Neural cell (in vitro differentiated cells): ENCODE measurements at regions not wholly inside any gene's neighbourhood (a gene's known extent, or its start where the extent isn't known, plus 50 kb on each side); places are given as distances from the start of the nearest gene placed in this dataset.

Experiments used
- H2AFZ ChIP-seq: fragments of 200-600, 300-800 bp; sonication (generic), shearing (Covaris generic); 2 replicates; pipeline ENCODE4 v1.6.0; 2014; ENCODE audit warnings: low read depth, mild to moderate bottlenecking, antibody characterized with exemption, low read length, moderate library complexity
- H3F3A ChIP-seq: fragments of 200-600 bp; shearing (Covaris generic); 2 replicates; pipeline ENCODE4 v1.6.1; 2016; ENCODE audit warnings: mild to moderate bottlenecking, moderate library complexity, mixed read lengths, antibody characterized with exemption, low read length; ENCODE audit not compliant: insufficient read depth, poor library complexity, severe bottlenecking
- H3K27ac ChIP-seq: fragments of 200-600, 300-800 bp; sonication (generic), shearing (Covaris generic); 2 replicates; pipeline ENCODE4 v1.5.1; 2014; ENCODE audit warnings: mild to moderate bottlenecking, low read length, moderate library complexity
- H3K27me3 ChIP-seq: fragments of 300-800, 200-600 bp; sonication (generic), shearing (Covaris generic); 2 replicates; pipeline ENCODE4 v1.6.0; 2014; ENCODE audit warnings: mild to moderate bottlenecking, low read depth, low read length, moderate library complexity; ENCODE audit not compliant: insufficient read depth
- H3K36me3 ChIP-seq: fragments of 300-800, 200-600 bp; sonication (generic), shearing (Covaris generic); 2 replicates; pipeline ENCODE4 v1.5.1; 2014; ENCODE audit warnings: mild to moderate bottlenecking, antibody characterized with exemption, low read length, moderate library complexity; ENCODE audit not compliant: insufficient read depth
- H3K4me2 ChIP-seq: fragments of 300-800, 200-600 bp; sonication (generic), shearing (Covaris generic); 2 replicates; pipeline ENCODE4 v1.6.0; 2014; ENCODE audit warnings: mild to moderate bottlenecking, low read length
- H3K4me3 ChIP-seq: fragments of 300-800, 200-600 bp; sonication (generic), shearing (Covaris generic); 2 replicates; pipeline ENCODE4 v1.5.1; 2014; ENCODE audit warnings: mild to moderate bottlenecking, low read length, moderate library complexity
- H3K79me2 ChIP-seq: fragments of 200-600 bp; shearing (Covaris generic); replicated peaks from 2 replicates; pipeline ENCODE4 v1.6.0; 2014; ENCODE audit warnings: mild to moderate bottlenecking, low read length, moderate library complexity; ENCODE audit not compliant: insufficient read depth
- H3K9ac ChIP-seq: fragments of 300-800, 200-600 bp; sonication (generic), shearing (Covaris generic); 2 replicates; pipeline ENCODE4 v1.6.1; 2016; ENCODE audit warnings: mild to moderate bottlenecking, low read length, mixed read lengths
- H3K9me2 ChIP-seq: fragments of 200-600 bp; shearing (Covaris generic); 2 replicates; pipeline ENCODE4 v1.6.1; 2016; ENCODE audit warnings: mild to moderate bottlenecking, low read length, mixed read lengths; ENCODE audit not compliant: insufficient read depth
- H3K9me3 ChIP-seq: fragments of 200-600, 300-800 bp; sonication (generic), shearing (Covaris generic); 2 replicates; pipeline ENCODE4 v1.6.1; 2016; ENCODE audit warnings: mild to moderate bottlenecking, mixed run types, low read length, moderate library complexity, mixed read lengths
- H4K20me1 ChIP-seq: fragments of 200-600 bp; shearing (Covaris generic); 2 replicates; pipeline ENCODE4 v1.6.1; 2016; ENCODE audit warnings: mild to moderate bottlenecking, mixed run types; ENCODE audit not compliant: insufficient read depth
- CTCF ChIP-seq: fragments of 450-650 bp; IDR thresholded peaks from 2 replicates; pipeline ENCODE4 v1.5.1; 2014; ENCODE audit warnings: antibody characterized with exemption, mild to moderate bottlenecking, moderate library complexity; ENCODE audit not compliant: poor library complexity, severe bottlenecking
- EP300 ChIP-seq: fragments of 450-650 bp; conservative IDR thresholded peaks from 2 replicates; pipeline ENCODE4 v1.6.1; 2014; ENCODE audit warnings: antibody characterized with exemption, mild to moderate bottlenecking, moderate library complexity; ENCODE audit not compliant: poor library complexity, severe bottlenecking
- EZH2 ChIP-seq: fragments of 200-600, 300-800 bp; shearing (Covaris generic), sonication (generic); IDR thresholded peaks from 2 replicates; pipeline ENCODE4 v1.6.1; 2014; ENCODE audit warnings: antibody characterized with exemption, low read length, borderline replicate concordance, mild to moderate bottlenecking; ENCODE audit not compliant: insufficient read depth, poor library complexity, severe bottlenecking
- MXI1 ChIP-seq: fragments of 450-650 bp; conservative IDR thresholded peaks from 2 replicates; pipeline ENCODE4 v1.6.1; 2014; ENCODE audit warnings: antibody characterized with exemption, mild to moderate bottlenecking; ENCODE audit not compliant: poor library complexity, severe bottlenecking
- POLR2AphosphoS5 ChIP-seq: IDR thresholded peaks from 2 replicates; pipeline ENCODE4 v1.6.1; 2012
- RAD21 ChIP-seq: fragments of 450-650 bp; conservative IDR thresholded peaks from 2 replicates; pipeline ENCODE4 v1.6.1; 2014; ENCODE audit warnings: antibody characterized with exemption, mild to moderate bottlenecking, moderate library complexity
- SMC3 ChIP-seq: fragments of 450-650 bp; conservative IDR thresholded peaks from 2 replicates; pipeline ENCODE4 v1.6.1; 2014; ENCODE audit warnings: antibody characterized with exemption, mild to moderate bottlenecking, moderate library complexity; ENCODE audit not compliant: poor library complexity
- TAF1 ChIP-seq: IDR thresholded peaks from 2 replicates; pipeline ENCODE4 v1.6.1; 2012; ENCODE audit warnings: low read depth
- TF ChIP-seq, protein P1 (sequence below): IDR thresholded peaks from 2 replicates; pipeline ENCODE4 v1.6.1; 2012; ENCODE audit warnings: borderline replicate concordance

GRCh38 chr16:73781297-73781696 lies 515.3 kb upstream of the PSMD7 start:
- Histone ChIP-seq H2AFZ (no peak overlapping the region), H3K9me3 (peaks cover 2% of the 10 kb centered on the region), H3K4me2 (no peak overlapping the region), H3K27ac (no peak overlapping the region), H3K36me3 (no peaks in the 10 kb centered on the region), H3K27me3 (no peaks in the 10 kb centered on the region), H3K9ac (no peak overlapping the region), H3K4me3 (no peak overlapping the region), H4K20me1 (no peaks in the 10 kb centered on the region), H3F3A (no peaks in the 10 kb centered on the region), H3K9me2 (no peaks in the 10 kb centered on the region), H3K79me2 (no peaks in the 10 kb centered on the region)
- no peak for TF ChIP-seq TAF1
- no peak for TF ChIP-seq SMC3
- TF ChIP-seq, protein P1, sequence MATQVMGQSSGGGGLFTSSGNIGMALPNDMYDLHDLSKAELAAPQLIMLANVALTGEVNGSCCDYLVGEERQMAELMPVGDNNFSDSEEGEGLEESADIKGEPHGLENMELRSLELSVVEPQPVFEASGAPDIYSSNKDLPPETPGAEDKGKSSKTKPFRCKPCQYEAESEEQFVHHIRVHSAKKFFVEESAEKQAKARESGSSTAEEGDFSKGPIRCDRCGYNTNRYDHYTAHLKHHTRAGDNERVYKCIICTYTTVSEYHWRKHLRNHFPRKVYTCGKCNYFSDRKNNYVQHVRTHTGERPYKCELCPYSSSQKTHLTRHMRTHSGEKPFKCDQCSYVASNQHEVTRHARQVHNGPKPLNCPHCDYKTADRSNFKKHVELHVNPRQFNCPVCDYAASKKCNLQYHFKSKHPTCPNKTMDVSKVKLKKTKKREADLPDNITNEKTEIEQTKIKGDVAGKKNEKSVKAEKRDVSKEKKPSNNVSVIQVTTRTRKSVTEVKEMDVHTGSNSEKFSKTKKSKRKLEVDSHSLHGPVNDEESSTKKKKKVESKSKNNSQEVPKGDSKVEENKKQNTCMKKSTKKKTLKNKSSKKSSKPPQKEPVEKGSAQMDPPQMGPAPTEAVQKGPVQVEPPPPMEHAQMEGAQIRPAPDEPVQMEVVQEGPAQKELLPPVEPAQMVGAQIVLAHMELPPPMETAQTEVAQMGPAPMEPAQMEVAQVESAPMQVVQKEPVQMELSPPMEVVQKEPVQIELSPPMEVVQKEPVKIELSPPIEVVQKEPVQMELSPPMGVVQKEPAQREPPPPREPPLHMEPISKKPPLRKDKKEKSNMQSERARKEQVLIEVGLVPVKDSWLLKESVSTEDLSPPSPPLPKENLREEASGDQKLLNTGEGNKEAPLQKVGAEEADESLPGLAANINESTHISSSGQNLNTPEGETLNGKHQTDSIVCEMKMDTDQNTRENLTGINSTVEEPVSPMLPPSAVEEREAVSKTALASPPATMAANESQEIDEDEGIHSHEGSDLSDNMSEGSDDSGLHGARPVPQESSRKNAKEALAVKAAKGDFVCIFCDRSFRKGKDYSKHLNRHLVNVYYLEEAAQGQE = no peak
- TF ChIP-seq MXI1 = no peak
- TF ChIP-seq CTCF = no peak
- no peak for TF ChIP-seq POLR2AphosphoS5
- no peak for TF ChIP-seq RAD21
- no peak for TF ChIP-seq EP300
- TF ChIP-seq EZH2 = no peak

DNA sequence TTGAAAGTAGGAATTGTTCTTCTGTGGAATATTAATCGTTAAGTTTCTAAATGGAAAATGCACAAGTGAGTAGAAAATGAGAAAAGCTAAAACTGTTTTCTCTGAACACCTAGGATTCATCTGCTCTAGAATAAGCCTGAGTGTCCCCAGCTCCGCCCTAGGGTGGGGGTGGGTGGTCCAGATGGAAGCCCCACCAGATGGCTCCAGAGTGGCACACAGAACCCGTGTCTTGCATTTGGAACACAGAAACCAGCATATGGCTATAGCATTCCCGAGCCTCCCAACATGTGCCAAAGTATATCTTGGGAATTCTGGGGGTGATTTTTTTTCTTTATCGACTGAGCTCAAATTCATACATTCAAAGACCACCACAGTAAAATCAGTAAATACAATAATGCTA lies 517.7 kb upstream of the PSMD7 start:
- no peak overlapping the region for H3K27ac ChIP-seq
- no peak overlapping the region for H3K4me3 ChIP-seq
- TF ChIP-seq CTCF (no peak), EZH2 (no peak), TAF1 (no peak), MXI1 (no peak), EP300 (no peak), SMC3 (no peak), POLR2AphosphoS5 (no peak), RAD21 (no peak)
- TF ChIP-seq, protein P1 = no peak

More for the DNA sequence above, 517.7 kb upstream of the PSMD7 start:
- H2AFZ ChIP-seq = no peak overlapping the region
- H3F3A ChIP-seq = no peaks in the 10 kb centered on the region
- no peak overlapping the region for H3K4me2 ChIP-seq
- no peak overlapping the region for H3K9ac ChIP-seq
- H4K20me1 ChIP-seq = no peaks in the 10 kb centered on the region
- no peaks in the 10 kb centered on the region for H3K9me2 ChIP-seq
- H3K9me3 ChIP-seq = peaks cover 2% of the 10 kb centered on the region
- H3K79me2 ChIP-seq = no peaks in the 10 kb centered on the region
- H3K36me3 ChIP-seq = no peaks in the 10 kb centered on the region
- no peaks in the 10 kb centered on the region for H3K27me3 ChIP-seq
